GM19372 (cell line): ENCODE measurements at regions not wholly inside any gene's neighbourhood (a gene's known extent, or its start where the extent isn't known, plus 50 kb on each side); places are given as distances from the start of the nearest gene placed in this dataset.
"Not testable (repeated sequence)": the region's sequence is repeated elsewhere in the genome, so short reads cannot be mapped to it uniquely, and the experiment has no call there.

Source experiments
- ATAC-seq: cut with Tn5 transposase; IDR thresholded peaks from one replicate; pipeline ENCODE4 v1.9.1; 2021; ENCODE audit warnings: mild to moderate bottlenecking, low read depth, moderate library complexity; ENCODE audit not compliant: unreplicated experiment

GRCh38 chr7:101707587-101707986 is 78.5 kb upstream of the MYL10 start:
- no peak for ATAC-seq

DNA sequence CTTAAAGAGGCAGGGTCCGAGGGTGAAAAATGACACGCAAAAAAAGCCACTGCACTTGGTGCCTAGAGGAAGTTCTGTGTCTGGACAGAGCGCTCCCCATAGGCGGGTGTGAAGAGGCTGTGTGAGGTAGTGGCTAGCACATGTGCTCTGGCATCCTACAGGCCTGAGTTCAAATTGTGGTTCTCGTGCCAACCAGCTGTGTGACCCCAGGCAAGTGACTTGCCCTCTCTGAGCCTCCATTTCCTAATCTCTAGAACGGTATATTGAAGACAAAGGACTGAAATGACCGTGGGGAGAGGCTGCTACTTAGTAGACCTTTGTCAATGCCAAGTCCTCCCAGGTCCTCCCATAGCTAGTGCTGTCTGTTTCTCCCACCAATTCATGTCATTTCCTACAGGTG is 79.1 kb upstream of the MYL10 start:
- no peak for ATAC-seq

DNA sequence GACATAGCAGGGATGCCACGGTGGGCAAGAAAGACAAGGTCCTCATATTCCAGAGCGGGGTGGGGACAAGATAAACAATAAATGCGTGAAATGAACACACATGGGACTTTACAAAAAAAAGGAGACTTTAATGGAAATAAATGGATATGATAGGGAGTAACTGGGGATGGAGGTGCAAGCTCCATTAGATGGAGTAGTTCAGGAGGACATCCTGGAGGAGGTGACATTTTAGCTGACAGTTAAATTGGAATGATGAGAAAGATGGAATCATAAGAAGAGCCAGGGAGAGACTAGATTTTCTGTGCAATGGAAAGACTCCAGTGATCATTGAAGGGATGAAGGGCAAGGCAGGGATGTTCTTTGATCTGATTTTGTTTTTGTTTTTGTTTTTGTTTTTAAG is 83.6 kb upstream of the MYL10 start:
- no peak for ATAC-seq

GRCh38 chr7:101714097-101714496 is 85.0 kb upstream of the MYL10 start:
- no peak for ATAC-seq

GRCh38 chr7:101717628-101718357 is 88.7 kb upstream of the MYL10 start:
- ATAC-seq: no peak

DNA sequence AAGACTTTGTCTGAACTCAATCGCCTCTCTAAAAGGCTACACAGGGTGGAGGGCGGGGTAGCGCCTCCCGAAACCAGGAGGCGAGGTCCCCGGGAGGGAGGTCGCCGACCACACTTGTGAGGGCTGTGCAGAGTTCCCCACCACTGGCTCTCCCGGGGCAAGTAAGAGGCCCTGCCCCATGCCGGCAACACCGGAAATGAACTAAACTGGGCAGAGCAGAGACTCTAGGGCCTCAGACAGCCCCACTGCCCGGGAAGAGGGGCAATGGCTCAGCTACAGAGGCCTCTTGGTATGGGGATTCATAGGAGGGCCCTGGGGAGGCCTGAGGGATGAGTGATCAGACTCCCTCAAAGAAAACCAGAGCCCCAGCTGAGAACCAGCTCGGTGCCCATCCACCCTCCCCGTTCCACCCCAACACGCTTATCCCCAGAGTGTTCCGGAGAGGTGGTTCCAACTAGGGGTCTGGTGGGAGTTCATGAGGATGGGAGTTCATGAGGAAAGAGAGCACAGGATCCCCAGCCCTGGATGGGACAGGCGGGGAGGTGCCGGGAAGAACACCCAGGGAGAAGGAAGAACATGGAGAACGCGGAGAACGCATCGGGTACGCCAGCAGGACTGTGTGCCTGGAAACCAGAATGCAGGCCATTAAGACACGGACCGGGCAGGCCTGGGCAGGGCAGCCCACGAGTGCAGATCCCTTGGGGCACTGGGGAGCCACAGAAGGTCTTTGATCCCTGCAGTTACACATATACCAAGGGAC is 89.4 kb upstream of the MYL10 start:
- ATAC-seq: no peak

DNA sequence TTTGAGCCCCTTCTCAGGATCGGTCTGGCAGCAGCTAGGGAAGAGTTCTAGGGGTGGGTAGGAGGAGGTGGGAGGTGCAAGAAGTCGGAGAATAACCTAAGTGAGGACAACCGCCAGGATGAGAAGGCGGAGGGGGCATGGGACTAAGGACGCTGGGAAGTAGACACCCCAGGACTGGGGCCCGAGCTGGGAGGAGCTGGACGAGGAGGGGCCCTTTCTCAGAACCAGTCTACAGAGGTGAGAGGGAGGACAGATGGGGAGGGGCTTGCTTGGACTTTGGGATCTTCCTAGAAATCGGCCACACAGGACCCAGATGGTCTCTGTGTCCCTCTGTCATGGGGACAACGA is 90.0 kb upstream of the MYL10 start:
- no peak for ATAC-seq

GRCh38 chr7:101720324-101720723 is 91.2 kb upstream of the MYL10 start:
- ATAC-seq: no peak

- no peak for ATAC-seq
These were observed 93.2 kb upstream of the MYL10 start for GRCh38 chr7:101722247-101722646.

- ATAC-seq: no peak
These were observed 93.6 kb upstream of the CUX1 start for GRCh38 chr7:101723835-101724234.

GRCh38 chr7:101724957-101725356 is 92.5 kb upstream of the CUX1 start:
- ATAC-seq: no peak

- ATAC-seq: no peak
These were observed 91.5 kb upstream of the CUX1 start for GRCh38 chr7:101725921-101726320.

GRCh38 chr7:101727184-101727583 is 90.2 kb upstream of the CUX1 start:
- ATAC-seq: no peak

- no peak for ATAC-seq
These were observed 89.3 kb upstream of the CUX1 start for GRCh38 chr7:101728128-101728527.

DNA sequence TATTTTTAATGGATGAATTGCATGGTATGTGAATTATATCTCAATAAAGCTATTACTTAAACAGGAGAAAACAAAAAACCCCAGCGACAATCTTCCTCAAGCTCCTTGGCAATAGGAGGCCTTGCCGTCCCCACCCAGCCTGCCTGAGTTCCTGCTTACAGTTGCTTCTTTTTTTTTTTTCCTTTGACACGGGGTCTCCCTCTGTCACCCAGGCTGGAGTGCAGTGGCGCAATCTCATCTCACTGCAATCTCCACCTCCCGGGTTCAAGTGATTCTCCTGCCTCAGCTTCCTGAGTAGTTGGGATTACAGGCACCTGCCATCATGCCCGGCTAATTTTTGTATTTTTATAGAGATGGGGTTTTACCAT is 88.6 kb upstream of the CUX1 start:
- ATAC-seq: not testable (repeated sequence)

- ATAC-seq: no peak
These were observed 88.1 kb upstream of the CUX1 start for GRCh38 chr7:101729241-101729883.

GRCh38 chr7:101731502-101732084 is 85.8 kb upstream of the CUX1 start:
- no peak for ATAC-seq

DNA sequence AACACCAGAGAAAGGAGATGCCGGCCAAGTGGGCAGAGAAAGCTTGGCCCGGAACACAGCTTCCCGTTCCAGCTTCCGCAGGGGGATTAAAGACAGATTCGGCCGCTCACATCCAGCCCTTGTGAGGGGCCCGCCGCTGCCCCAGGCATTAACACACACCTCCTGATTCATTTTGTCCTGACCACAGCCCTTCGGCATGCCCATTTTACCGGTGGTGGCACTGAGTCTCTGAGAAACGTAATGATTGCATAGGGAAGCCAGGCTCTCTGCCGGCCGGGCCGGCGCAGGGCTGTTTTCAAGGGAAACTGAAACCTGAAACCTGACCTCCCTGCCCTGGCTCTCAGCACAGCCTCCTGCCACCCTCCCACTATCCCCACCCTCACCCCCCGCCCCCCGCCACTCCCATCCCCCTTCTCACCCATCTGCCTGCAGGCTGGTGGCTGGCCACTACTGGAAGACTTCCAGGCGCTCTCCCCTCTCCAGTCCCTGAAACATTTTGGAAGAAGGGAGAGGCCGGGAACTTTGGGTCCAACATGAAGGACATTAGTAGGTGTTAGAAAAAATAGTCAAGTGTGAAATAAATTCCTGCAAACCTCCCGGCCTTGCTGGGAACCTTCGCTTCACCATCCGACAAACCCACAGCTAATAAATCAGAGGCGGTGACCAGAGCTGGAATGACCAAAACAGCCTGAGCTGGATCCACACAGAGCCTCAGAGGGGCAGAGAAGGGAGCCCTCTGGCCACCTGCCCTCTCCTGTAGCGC is 83.5 kb upstream of the CUX1 start:
- peak; percentile 53 for ATAC-seq

- ATAC-seq: no peak
These were observed 81.3 kb upstream of the CUX1 start for GRCh38 chr7:101736084-101736483.

DNA sequence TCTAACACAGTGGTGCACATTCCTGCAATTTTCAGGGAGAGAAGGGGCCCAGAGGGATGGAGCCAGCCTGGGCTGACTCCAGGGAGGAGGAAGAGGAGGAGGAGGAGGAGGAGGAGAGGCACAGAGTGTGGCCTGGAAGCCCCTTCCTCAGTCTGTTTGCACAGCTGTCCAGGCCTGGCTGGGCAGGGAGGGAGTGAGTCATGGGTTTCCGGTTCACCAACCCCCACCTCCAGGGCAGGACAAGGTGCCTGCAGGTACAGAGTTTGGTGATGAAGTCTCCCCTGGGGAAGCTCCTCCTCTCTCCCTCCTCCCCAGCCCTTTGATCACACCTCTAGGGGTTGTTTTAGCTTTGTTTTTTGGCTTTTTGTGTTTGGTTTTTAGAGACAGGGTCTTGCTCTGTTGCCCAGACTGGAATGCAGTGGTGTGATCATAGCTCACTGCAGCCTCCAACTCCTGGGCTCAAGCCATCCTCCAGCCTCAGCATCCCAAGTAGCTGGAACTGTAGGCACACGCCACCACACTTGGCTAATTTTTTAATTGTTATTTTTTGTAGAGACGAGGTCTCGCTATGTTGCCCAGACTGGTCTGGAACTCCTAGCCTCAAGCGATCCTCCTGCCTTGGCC is 77.5 kb upstream of the CUX1 start:
- no peak for ATAC-seq
